GM12878 (cell line): ENCODE measurements at regions not wholly inside any gene's neighbourhood (a gene's known extent, or its start where the extent isn't known, plus 50 kb on each side); places are given as distances from the start of the nearest gene placed in this dataset.

Source experiments
- CTCF ChIP-seq, 3 experiments: IDR thresholded peaks in 2 of 3; conservative IDR thresholded peaks in 1 of 3; 2 replicates each; pipeline ENCODE4 v1.5.1; 2011; ENCODE audit warnings: low read depth in 3 of 3, low read length in 3 of 3, mild to moderate bottlenecking in 3 of 3, control low read depth in 2 of 3, moderate library complexity in 2 of 3, inconsistent platforms in 1 of 3, mixed read lengths in 1 of 3; ENCODE audit not compliant: control insufficient read depth in 2 of 3, insufficient read depth in 1 of 3; ENCODE audit errors: extremely low read depth in 1 of 3
- EZH2 ChIP-seq: IDR thresholded peaks from 2 replicates; pipeline ENCODE4 v1.6.1; 2012; ENCODE audit warnings: low read depth, mild to moderate bottlenecking, control low read depth, inconsistent platforms, low read length, borderline replicate concordance; ENCODE audit not compliant: control insufficient read depth
- JUND ChIP-seq: IDR thresholded peaks from 2 replicates; pipeline ENCODE4 v1.6.1; 2012; ENCODE audit warnings: low read depth, mild to moderate bottlenecking, low read length, improper control_type of control experiment, moderate library complexity
- ZNF274 ChIP-seq: IDR thresholded peaks from one replicate; pipeline ENCODE4 v1.8.0; 2011; ENCODE audit not compliant: insufficient read length, insufficient read depth

GRCh38 chrX:142295190-142295589 is 90.1 kb upstream of the MAGEC2 start:
- no peak for TF ChIP-seq JUND
- TF ChIP-seq ZNF274 = no peak
- no peak for TF ChIP-seq EZH2
- TF ChIP-seq CTCF (IDR thresholded peaks at IDR 0.05 in 2 of 3, conservative IDR thresholded peaks at IDR 0.05 in 1 of 3; ENCODE audit: control insufficient read depth in 2 of 3, extremely low read depth in 1 of 3, insufficient read depth in 1 of 3, low read depth in 3 of 3, low read length in 3 of 3) = no peak
